NB4 (cell line): ENCODE measurements at regions not wholly inside any gene's neighbourhood (a gene's known extent, or its start where the extent isn't known, plus 50 kb on each side); places are given as distances from the start of the nearest gene placed in this dataset.

Experiments
- CTCF ChIP-seq: IDR thresholded peaks from one replicate; pipeline ENCODE4 v1.5.1; 2012; ENCODE audit warnings: low read depth, low read length
- MYC ChIP-seq: IDR thresholded peaks from 2 replicates; pipeline ENCODE4 v1.6.1; 2011; ENCODE audit warnings: low read depth, low read length
- POLR2A ChIP-seq: IDR thresholded peaks from 2 replicates; pipeline ENCODE4 v1.6.1; 2011; ENCODE audit warnings: mild to moderate bottlenecking; ENCODE audit not compliant: insufficient read length; ENCODE audit errors: extremely low read depth
- TF ChIP-seq, protein P1 (sequence below): IDR thresholded peaks from 2 replicates; pipeline ENCODE4 v1.6.1; 2011; ENCODE audit warnings: low read depth, low read length

- TF ChIP-seq CTCF (no peak), POLR2A (no peak), MYC (no peak)
- TF ChIP-seq, protein P1, sequence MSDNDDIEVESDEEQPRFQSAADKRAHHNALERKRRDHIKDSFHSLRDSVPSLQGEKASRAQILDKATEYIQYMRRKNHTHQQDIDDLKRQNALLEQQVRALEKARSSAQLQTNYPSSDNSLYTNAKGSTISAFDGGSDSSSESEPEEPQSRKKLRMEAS, result no peak
These were observed 103.7 kb upstream of the ZPBP start for GRCh38 chr7:50196719-50197118.
